SJSA1 (cell line): ENCODE measurements at regions not wholly inside any gene's neighbourhood (a gene's known extent, or its start where the extent isn't known, plus 50 kb on each side); places are given as distances from the start of the nearest gene placed in this dataset.
"Not testable (repeated sequence)": the region's sequence is repeated elsewhere in the genome, so short reads cannot be mapped to it uniquely, and the experiment has no call there.

Experiments
- DNase-seq, 2 experiments: peaks; one replicate each; pipeline ENCODE4 v3.0.0-alpha.2; 2015 to 2020; ENCODE audit warnings: low spot score in 2 of 2, low read depth in 1 of 2
- H3K27ac ChIP-seq: fragments of 250-450 bp; sonication (Bioruptor Pico); 2 replicates; pipeline ENCODE4 v1.5.1; 2020; ENCODE audit warnings: mild to moderate bottlenecking, moderate library complexity
- H3K27me3 ChIP-seq: fragments of 250-450 bp; sonication (Bioruptor Pico); replicated peaks from 2 replicates; pipeline ENCODE4 v1.5.1; 2020; ENCODE audit warnings: mild to moderate bottlenecking, moderate library complexity
- H3K36me3 ChIP-seq: fragments of 250-450 bp; sonication (Bioruptor Pico); 2 replicates; pipeline ENCODE4 v1.5.1; 2020; ENCODE audit warnings: mild to moderate bottlenecking
- H3K4me1 ChIP-seq: fragments of 250-450 bp; sonication (Bioruptor Pico); replicated peaks from 2 replicates; pipeline ENCODE4 v1.6.1; 2021; ENCODE audit warnings: mild to moderate bottlenecking
- H3K4me3 ChIP-seq: fragments of 250-450 bp; sonication (Bioruptor Pico); 2 replicates; pipeline ENCODE4 v1.5.1; 2020; ENCODE audit warnings: mild to moderate bottlenecking
- H3K9me3 ChIP-seq: fragments of 250-450 bp; sonication (Bioruptor Pico); replicated peaks from 2 replicates; pipeline ENCODE4 v1.5.1; 2020; ENCODE audit warnings: mild to moderate bottlenecking

- Histone ChIP-seq H3K4me1 (no peaks in the 10 kb centered on the region), H3K4me3 (no peak overlapping the region), H3K36me3 (no peaks in the 10 kb centered on the region), H3K27me3 (no peaks in the 10 kb centered on the region), H3K27ac (no peak overlapping the region), H3K9me3 (no peaks in the 10 kb centered on the region)
- DNase-seq = no peak
Measured at GRCh38 chr1:60924964-60925798, 157.2 kb upstream of the NFIA start.

DNA sequence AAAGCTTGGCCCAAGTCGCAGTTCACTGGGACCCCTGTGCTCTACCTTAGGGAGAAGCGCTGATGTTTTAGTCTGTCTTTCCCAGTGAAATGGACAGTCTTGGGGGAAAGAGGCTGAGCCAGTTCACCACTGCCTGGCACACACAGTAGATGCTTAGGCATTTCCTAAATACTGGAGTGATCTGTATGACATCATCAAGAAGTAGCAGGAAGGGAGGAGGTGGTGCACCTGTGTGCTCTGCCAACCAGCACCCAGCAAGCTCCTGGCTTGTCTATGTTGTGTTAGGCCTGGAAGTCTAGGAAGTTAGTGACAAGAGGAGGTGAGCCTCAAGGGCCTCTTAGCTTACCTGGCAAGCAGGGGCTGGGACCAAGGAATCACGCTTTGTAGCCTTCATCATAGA, 158.2 kb upstream of the NFIA start:
- Histone ChIP-seq H3K36me3 (no peaks in the 10 kb centered on the region), H3K9me3 (no peaks in the 10 kb centered on the region), H3K27ac (no peak overlapping the region), H3K4me3 (no peak overlapping the region), H3K27me3 (no peaks in the 10 kb centered on the region), H3K4me1 (no peaks in the 10 kb centered on the region)
- no peak for DNase-seq

DNA sequence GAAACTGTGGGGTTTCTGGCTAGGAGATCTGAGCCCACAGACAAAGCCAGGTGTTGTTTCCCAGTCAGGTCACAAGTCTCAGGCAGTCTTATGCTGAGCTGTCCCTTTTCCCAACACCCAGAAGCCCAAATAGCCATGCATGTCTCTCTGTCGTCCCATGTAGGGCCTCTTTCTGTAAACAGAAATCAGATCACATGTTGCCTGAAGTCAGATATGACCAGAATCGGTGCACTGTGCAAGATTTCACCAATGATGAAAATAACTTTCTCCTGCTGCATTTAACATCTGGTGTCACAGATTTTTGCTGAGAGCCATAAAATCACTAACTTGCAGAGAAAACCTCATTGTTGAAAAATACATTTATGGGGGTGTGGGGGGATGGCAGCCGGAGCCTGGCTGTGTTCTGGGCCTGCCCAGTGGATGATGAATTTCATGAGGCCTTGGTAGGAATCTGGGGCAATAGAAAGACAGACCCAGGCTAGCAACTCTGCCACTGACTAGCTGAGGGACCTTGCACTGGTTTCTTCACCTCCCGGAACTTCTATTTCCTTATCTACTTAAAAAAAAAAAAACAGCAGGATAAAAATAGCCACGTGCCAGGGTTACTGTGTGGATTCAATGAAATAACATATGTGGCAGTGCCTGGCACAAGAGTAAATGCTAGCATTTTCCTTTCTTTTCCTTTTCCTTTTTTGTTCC, 158.8 kb upstream of the NFIA start:
- DNase-seq = no peak
- no peaks in the 10 kb centered on the region for H3K27me3 ChIP-seq
- no peak overlapping the region for H3K4me3 ChIP-seq
- H3K36me3 ChIP-seq = no peaks in the 10 kb centered on the region
- H3K9me3 ChIP-seq = no peaks in the 10 kb centered on the region
- no peak overlapping the region for H3K27ac ChIP-seq
- H3K4me1 ChIP-seq = no peaks in the 10 kb centered on the region

- Histone ChIP-seq H3K4me3 (no peak overlapping the region), H3K9me3 (no peaks in the 10 kb centered on the region), H3K36me3 (no peaks in the 10 kb centered on the region), H3K4me1 (no peaks in the 10 kb centered on the region), H3K27me3 (no peaks in the 10 kb centered on the region), H3K27ac (no peak overlapping the region)
- no peak for DNase-seq
Measured at GRCh38 chr1:60922304-60922703, 160.1 kb upstream of the NFIA start.

- Histone ChIP-seq H3K9me3 (no peaks in the 10 kb centered on the region), H3K36me3 (no peaks in the 10 kb centered on the region), H3K4me1 (no peaks in the 10 kb centered on the region), H3K27ac (no peak overlapping the region), H3K4me3 (no peak overlapping the region), H3K27me3 (no peaks in the 10 kb centered on the region)
- DNase-seq = no peak
Measured at GRCh38 chr1:60921175-60921574, 161.2 kb upstream of the NFIA start.

- no peak overlapping the region for H3K27ac ChIP-seq
- no peaks in the 10 kb centered on the region for H3K36me3 ChIP-seq
- H3K4me1 ChIP-seq = no peaks in the 10 kb centered on the region
- H3K9me3 ChIP-seq = no peaks in the 10 kb centered on the region
- no peaks in the 10 kb centered on the region for H3K27me3 ChIP-seq
- DNase-seq = no peak
- no peak overlapping the region for H3K4me3 ChIP-seq
Measured at GRCh38 chr1:60920561-60920960, 161.8 kb upstream of the NFIA start.

DNA sequence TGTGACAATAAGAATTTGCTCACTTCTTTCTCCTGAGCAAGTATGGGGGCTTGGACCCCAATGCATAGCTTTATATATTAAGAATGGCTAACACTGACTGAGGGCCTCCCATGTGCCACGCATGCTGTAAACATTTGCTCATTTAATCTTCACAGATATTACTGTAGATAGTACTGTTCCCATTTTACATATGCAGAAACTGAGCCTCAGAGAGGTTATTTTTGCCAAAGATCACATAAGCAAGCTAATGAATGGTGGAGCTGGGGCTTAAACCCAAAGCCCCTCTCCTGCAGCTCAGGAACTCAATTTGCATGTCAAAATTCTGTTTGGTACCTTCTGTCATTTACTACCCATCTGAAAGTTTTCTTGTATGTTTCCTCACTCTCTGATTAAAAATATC, 163.5 kb upstream of the NFIA start:
- H3K36me3 ChIP-seq = no peaks in the 10 kb centered on the region
- H3K4me1 ChIP-seq = no peaks in the 10 kb centered on the region
- DNase-seq = no peak
- no peak overlapping the region for H3K27ac ChIP-seq
- H3K4me3 ChIP-seq = no peak overlapping the region
- no peaks in the 10 kb centered on the region for H3K9me3 ChIP-seq
- H3K27me3 ChIP-seq = no peaks in the 10 kb centered on the region

GRCh38 chr1:60916906-60917305, 165.5 kb upstream of the NFIA start:
- H3K27me3 ChIP-seq = no peaks in the 10 kb centered on the region
- H3K9me3 ChIP-seq = no peaks in the 10 kb centered on the region
- H3K27ac ChIP-seq = no peak overlapping the region
- H3K36me3 ChIP-seq = no peaks in the 10 kb centered on the region
- H3K4me3 ChIP-seq = no peak overlapping the region
- H3K4me1 ChIP-seq = no peaks in the 10 kb centered on the region
- no peak for DNase-seq

DNA sequence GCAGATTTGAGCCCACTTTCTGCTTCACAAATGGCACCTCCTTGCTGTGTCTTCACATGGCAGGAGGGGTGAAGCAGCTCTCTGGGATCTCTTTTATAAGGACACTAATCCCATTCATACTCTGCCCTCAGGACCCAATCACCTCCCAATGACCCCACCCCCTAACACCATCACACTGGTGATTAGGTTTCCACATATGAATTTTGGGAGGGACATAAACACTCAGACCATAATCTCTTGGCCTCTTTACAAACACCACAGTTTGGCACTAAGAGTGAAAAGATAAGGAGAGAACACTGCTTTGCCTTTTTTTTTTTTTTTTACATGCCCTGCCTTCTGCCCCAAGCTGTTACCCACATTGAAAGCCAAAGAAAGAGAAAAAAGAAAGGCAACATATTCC, 166.2 kb upstream of the NFIA start:
- Histone ChIP-seq H3K27ac (no peak overlapping the region), H3K9me3 (no peaks in the 10 kb centered on the region), H3K36me3 (no peaks in the 10 kb centered on the region), H3K4me1 (no peaks in the 10 kb centered on the region), H3K27me3 (no peaks in the 10 kb centered on the region), H3K4me3 (no peak overlapping the region)
- DNase-seq = no peak

GRCh38 chr1:60915441-60915840, 166.9 kb upstream of the NFIA start:
- no peak overlapping the region for H3K4me3 ChIP-seq
- H3K27me3 ChIP-seq = no peaks in the 10 kb centered on the region
- no peak for DNase-seq
- no peaks in the 10 kb centered on the region for H3K4me1 ChIP-seq
- no peak overlapping the region for H3K27ac ChIP-seq
- no peaks in the 10 kb centered on the region for H3K9me3 ChIP-seq
- H3K36me3 ChIP-seq = no peaks in the 10 kb centered on the region

DNA sequence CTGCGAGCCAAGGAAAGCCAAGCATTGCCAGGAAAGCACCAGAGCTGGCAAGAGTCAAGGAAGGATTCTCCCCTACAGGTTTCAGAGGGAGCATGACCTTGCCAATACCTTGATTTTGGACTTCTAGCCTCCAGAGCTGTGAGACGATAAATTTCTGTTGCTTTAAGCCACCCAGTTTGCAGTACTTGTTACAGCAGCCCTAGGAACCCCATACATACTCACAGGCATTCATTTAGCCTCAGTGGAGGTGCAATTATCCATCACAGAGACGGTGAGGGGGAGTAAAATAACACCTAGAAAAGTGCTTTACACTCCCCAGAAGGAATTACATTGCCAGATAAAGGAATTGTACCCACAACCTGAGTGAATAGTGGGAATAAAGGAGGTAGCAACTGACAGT, 167.4 kb upstream of the NFIA start:
- H3K9me3 ChIP-seq = no peaks in the 10 kb centered on the region
- no peaks in the 10 kb centered on the region for H3K27me3 ChIP-seq
- no peak overlapping the region for H3K27ac ChIP-seq
- no peaks in the 10 kb centered on the region for H3K4me1 ChIP-seq
- H3K36me3 ChIP-seq = no peaks in the 10 kb centered on the region
- no peak for DNase-seq
- H3K4me3 ChIP-seq = no peak overlapping the region

GRCh38 chr1:60913708-60914107, 168.7 kb upstream of the NFIA start:
- H3K36me3 ChIP-seq, H3K9me3 ChIP-seq, DNase-seq, H3K27me3 ChIP-seq, H3K27ac ChIP-seq, H3K4me1 ChIP-seq, H3K4me3 ChIP-seq: not testable (repeated sequence)

DNA sequence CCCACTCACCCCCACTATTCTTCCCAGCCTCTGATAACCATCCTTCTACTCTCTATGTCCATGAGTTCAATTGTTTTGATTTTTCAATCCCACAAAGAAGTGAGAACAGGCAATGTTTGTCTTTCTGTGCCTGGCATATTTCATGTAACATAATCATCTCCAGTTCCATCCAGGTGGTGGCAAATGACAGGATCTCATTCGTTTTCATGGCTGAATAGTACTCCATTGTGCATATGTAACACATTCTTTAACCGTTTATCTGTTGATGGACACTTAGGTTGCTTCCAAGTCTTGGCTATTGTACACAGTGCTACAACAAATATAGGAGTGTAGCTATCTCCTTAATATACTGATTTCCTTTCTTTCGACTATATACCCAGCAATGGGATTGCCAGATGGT, 169.3 kb upstream of the NFIA start:
- H3K27ac ChIP-seq = no peak overlapping the region
- no peak overlapping the region for H3K4me3 ChIP-seq
- DNase-seq = no peak
- H3K36me3 ChIP-seq = no peaks in the 10 kb centered on the region
- H3K4me1 ChIP-seq = no peaks in the 10 kb centered on the region
- no peaks in the 10 kb centered on the region for H3K27me3 ChIP-seq
- H3K9me3 ChIP-seq = no peaks in the 10 kb centered on the region

GRCh38 chr1:60911966-60912697, 170.2 kb upstream of the NFIA start:
- DNase-seq = no peak
- Histone ChIP-seq H3K4me1 (no peaks in the 10 kb centered on the region), H3K4me3 (no peak overlapping the region), H3K27ac (no peak overlapping the region), H3K36me3 (no peaks in the 10 kb centered on the region), H3K9me3 (no peaks in the 10 kb centered on the region; the same call in 1 of the 2 replicates), H3K27me3 (no peaks in the 10 kb centered on the region)
